HG03457 (cell line): ENCODE measurements at regions not wholly inside any gene's neighbourhood (a gene's known extent, or its start where the extent isn't known, plus 50 kb on each side); places are given as distances from the start of the nearest gene placed in this dataset.

Experiments used
- ATAC-seq: cut with Tn5 transposase; IDR thresholded peaks from one replicate; pipeline ENCODE4 v1.9.1; 2021; ENCODE audit warnings: moderate number of reproducible peaks; ENCODE audit not compliant: unreplicated experiment

DNA sequence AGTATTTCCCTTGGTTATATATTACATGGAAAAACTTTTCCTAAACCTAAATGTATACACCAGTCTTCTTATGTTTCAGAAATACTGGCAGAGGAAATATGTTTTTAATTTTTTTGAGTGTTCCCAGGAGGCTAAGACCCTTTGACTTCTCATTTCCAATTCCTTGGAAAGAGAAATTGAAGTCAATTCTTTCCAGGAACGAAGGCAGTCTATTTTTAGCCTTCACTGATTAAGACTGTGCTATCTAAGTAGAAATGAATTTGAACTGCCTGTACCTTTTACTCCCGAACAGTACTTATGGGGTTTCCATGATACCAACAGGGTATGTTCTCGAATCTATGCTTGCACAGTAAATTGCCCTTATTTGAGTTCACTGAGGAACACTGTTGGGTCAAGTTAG is 340.3 kb upstream of the CD180 start:
- no peak for ATAC-seq

DNA sequence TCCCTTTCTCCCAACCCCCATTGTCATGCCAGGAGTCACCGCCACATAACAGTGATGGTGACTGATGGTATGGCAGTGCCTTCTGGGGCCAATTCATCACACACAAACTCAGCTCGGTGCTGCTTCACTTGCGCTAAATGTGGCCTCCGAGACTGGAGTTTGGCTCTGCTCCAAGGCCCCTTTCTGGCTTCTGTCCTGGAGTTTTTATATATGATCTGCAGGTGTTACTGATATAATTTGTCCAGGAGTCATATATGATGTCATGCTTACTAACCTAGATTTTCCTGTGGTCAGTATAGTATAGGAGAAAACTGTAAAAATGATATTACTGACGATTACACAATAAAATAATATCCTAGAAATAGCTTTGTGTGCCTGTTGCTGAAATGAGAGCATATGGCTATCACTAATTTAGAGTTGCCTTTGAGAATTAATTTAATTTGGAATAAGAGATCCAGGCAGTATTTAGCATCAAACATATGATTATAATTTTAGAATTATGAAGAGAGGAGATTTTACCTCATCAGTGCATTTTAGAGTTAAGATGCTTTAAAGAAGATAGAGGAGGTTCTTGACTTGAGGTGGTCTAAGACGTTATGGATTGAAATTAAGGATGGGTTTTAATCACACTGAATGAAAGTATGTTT is 334.1 kb upstream of the CD180 start:
- ATAC-seq = no peak

DNA sequence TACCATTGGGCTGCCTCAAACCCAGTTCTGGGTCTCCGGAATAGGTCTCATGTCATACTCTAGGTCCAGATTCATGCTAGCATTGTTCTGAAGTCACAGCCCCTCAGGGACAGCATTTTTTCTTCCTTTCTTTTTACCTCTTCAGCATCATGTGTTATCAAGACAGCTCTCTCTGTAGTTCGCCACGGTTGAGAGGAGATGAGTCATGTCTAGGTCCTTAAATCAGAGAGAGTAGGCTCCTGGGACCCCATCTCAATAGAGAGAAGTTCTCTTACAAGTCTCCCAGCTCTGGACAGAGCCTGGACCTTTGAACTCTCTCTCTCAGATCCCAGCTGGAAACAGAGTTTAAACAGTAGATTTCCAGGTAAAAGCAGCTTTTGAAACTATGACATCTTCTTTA is 332.4 kb upstream of the CD180 start:
- no peak for ATAC-seq

DNA sequence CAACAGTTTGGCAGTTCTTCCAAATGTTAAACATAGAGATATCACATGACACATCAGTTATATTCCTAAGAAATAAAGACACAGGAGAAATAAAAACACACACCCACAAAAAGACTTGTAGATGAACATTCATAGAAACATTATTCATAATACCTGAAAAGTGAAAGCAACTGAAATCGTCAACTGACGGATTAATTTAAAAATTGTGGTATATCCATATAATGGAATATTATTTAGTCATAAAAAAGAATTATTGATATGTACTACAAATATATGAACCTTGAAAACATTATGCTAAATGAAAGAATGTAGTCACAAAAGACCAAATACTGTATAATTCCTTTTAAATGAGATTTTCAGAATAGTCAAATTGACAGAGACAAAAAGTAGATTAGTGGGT is 330.2 kb upstream of the CD180 start:
- no peak for ATAC-seq

DNA sequence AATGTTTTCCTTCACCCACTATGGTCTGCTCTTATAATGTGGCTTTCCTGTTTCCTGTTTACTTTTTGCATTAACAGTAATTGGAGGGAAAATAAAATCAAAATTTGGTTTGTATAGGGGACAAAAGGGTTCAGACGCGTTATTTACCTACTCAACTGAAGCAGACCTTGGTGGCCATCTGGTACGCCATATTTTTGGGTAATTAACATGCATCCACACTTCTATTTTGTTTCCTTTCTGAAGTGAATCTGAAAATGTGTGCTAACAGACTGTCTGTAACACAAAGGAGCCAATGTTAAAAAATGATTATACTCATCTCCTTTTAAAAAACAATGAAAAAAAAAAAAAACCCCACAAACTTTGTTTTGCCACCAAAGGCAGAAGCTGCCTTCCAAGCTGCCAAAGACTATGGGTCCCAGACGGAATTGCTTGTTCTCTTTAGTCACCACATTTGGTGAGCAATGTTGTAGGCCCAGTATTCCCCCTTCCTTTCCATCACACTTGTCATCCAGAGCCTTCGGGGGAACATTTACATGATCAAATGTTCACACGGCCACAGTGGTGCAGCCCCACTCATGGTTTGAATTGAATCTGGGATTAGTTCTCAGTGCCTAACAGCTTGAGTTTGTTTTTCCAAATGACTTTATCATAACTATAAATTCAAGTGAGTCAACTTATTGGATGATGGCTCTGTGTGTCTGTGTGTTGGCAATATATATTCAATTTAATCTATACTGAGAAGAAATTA is 323.7 kb upstream of the CD180 start:
- ATAC-seq = no peak

DNA sequence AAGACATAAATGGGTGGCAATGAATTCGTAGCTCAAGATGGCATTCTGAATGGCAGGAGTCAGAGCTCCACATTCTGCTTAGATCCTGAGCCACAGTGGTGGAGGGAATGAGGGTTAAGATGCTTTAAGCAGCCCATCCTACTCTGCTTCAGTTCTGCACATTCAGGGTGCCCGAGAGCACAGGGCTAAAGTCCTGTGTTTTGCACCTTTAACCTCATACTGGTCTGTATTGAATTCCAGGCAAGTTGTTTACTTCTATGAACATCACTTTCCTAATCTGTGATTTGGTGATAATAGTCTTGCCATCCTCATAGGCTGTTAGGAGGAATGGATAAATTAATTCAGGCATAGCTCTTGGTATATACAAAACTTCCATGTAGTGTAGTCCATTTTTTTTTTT is 321.6 kb upstream of the CD180 start:
- ATAC-seq = no peak

DNA sequence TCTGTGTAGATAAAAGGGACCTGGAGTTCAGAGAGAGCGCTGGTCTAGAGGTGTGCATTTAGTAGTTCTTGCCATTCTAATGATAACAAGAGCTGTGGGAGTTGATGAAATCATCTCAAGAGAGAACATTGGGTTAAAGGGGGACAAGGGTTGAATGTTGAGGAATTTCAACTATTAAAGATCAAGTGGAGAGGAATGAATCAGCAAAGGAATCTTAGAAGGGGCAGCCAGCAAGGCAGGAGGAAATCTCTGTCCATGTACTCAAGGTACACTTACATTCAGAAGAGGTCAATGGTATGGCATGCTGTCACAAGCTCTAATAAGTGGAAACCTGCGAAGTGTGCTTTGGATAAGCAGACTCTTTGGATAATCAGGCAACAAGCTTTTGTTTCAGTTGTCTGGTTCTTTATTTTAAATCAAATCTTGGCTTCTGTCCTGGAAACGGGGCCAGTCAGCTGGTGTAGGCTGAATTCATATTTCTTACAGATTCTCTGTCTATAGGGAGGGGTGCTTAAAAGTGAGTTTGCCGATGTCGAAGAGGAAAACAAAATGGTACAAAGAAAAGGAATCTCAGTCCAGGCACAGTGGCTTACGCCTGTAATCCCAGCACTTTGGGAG is 320.5 kb upstream of the CD180 start:
- ATAC-seq = no peak

DNA sequence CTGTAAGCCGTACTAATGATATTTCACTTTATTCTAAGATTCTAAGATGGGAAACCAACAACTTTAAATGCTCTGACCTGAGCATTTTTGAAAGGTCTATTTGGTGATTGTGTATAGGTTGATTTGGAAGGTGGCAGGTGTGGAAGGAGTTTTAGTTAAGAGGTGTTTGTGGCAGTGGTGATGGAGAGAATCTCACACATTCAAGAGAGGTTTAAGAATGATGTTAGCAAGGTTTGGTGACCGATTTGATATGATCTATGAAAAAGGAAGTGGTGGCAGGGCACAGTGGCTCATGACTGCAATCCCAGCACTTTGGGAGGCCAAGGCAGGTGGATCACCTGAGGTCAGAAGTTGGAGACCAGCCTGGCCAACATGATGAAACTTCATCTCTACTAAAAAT is 319.2 kb upstream of the CD180 start:
- ATAC-seq = no peak

DNA sequence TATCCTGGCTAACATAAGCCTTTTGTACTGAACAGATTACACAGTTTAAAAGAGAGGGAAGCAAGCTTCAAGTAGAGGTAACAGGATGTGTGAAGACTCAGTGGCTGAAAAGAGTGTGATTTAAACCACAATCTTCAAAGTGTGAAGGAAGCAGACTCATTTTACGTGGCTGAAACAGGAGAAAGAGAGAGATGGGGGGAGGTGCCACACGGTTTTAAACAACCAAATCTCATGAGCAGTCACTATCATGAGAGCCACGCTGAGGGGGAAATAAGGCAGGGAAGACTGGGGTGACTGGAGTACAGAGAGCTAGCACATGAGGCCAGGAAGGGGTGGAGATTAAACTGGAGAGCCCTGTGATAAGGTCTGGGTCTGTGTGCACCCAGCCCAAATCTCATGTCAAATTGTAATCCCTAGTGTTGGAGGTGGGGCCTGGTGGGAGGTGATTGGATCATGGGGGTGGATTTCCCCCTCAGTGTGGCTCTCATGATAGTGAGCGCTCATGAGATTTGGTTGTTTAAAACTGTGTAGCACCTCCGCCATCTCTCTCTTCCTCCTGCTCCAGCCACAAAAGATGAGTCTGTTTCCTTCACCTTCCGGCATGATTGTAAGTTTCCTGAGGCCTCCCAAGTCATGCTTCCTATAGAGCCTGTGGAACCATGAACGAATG is 318.6 kb upstream of the CD180 start:
- ATAC-seq = no peak

DNA sequence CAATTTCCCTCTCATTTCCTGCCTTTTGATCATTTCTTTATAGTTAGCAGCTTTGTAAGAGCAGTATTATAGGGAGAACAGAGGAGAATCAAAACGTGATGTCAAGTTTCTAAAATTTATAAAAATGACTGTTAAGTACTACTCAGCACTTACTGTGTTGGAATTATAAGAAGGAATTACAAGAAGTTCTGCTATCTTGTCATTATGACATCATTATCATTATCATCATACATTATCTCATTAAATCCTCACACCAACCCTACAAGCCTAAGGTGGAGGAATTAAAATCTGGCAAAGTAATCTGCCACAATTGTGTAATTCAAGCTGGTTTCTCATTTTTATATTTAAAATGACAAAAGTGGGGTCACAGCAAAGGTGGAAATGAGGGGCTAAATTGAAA is 316.2 kb upstream of the CD180 start:
- no peak for ATAC-seq

DNA sequence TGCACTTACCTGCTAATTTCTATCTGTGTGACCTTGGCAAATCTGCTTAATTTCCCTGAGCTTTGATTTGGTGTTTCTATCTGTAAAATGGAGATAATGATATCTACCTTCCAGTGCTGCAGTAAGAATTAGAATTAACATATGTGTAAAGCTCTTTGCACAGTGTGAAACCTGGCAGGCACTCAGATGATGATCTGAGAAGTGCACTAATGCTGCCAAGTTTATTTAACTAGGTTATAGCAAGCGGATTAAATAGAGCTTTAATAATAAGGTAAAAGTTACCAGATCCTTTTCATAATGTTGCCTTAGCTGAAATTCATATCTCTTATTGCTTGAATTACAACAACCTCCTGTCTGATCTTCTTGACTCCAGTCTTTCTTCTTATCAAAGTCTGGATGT is 315.3 kb upstream of the CD180 start:
- ATAC-seq = no peak

DNA sequence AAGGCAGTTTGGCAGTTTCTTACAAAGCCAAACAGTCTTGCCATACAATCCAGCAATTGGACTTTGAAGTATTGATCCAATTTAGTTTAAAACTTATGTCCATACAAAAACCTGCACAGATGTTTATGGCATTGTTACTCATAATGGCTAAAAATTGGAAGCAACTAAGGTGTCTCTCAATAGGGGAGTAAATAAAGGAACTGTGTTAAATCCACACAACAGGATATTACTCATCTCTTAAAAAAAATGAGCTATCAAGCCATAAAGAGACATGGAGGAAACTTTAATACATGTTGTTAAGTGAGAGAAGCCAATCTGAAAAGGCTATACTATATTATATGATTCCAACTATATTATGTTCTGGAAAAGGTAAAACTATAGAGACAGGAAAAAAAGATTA is 313.6 kb upstream of the CD180 start:
- no peak for ATAC-seq

DNA sequence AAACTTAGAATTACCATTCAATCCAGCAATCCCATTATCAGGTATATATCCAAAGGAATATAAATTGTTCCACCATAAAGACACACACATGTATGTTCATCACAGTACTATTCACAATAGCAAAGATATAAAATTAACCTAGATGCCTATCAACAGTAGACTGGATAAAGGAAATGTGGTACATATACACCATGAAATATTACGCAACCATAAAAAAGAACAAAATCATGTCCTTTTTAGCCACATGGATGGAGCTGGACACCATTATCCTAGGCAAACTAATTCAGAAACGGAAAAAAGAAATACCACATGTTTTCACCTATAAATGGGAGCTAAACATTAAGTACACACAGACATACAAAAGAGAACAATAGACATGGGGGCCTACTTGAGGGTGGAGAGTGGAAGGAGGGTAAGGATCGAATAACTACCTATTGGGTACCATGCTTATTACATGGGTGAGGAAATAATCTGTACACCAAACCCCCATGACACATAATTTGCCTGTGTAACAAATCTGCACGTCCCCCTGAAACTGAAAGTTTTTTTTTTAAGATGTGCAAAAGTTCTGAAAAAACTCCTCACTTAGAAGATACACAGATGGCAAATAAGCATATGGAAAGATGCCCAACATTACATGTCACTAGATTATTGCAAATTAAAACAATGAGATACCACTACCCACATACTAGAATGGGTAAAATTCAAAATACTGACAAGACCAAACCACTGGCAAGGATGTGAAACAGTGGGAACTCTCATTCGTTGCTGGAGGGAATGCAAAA is 313.0 kb upstream of the CD180 start:
- no peak for ATAC-seq

DNA sequence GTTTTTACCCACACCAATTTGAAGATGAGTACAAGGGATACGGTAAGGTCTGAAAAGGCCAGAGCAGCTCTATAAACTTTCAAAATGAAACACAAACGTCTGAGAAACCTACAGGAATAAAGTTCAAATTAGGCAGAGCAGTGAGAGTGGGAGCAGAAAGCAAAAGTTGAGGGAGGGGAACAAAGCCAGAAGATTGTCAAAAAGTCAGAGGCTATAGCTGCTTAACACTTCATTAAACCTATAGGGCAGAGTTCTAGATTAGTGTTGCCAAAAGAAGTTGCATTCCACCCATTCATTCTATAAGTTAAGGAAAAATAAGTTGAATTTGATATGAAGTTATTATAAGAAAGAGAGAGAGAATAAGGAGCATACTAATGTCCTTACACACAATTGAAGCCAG is 309.6 kb upstream of the CD180 start:
- ATAC-seq = no peak

DNA sequence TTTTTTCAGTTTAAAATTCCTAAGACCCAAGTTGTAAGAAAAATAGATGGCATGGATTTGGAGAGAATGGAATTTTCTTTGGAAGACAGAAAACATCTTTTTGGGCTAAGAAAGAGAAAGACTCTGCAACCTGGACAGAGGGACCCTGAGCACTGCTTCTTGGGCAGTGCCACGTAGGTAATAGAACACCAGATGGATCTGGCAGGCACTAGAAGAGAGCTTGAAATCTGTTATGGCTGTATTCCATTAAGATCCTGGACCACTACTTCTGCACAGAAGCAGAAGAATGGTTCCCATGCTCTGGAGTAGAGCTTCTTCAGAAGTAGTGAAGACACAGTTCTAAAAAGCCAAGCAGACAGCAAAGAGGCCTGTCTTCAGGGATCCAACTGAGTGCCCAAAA is 306.4 kb upstream of the CD180 start:
- no peak for ATAC-seq

DNA sequence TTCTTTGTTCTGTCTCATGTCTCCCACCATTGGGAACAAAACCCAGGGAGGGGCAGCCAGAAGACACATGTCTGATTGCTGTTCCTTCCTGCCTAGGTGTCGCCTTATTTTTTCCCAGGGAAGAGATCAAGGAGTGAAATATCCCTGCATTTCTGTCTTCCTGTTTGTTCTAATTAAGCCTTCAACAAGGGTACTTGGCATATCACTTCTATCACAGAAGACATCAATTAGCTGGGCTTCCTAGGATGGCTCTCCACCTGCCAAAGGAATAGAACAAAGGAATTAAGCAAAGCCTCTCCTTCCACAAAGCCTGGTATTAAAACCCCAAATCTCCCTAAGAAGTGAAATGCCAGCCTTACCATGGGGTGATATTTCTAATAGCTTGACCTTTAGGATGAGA is 299.5 kb upstream of the CD180 start:
- no peak for ATAC-seq

DNA sequence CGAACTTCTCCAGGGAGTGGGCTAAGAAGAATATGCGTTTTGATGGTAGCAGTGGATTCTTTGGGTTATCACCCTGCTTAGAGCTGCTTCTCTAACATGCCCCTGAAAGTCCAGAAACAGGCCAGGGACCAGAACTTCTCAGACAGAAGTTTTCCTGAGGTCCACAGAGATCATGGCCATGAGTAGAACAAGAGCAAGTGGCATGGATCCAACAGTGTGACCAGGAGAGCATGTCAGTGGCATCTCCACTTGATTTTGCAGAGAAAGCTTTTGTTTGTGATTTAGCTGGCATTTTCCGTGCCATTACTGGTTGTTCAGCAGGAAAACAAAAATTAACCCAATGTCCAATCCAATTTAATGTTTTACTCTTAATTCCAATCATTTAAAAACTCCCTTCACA is 298.5 kb upstream of the CD180 start:
- no peak for ATAC-seq

DNA sequence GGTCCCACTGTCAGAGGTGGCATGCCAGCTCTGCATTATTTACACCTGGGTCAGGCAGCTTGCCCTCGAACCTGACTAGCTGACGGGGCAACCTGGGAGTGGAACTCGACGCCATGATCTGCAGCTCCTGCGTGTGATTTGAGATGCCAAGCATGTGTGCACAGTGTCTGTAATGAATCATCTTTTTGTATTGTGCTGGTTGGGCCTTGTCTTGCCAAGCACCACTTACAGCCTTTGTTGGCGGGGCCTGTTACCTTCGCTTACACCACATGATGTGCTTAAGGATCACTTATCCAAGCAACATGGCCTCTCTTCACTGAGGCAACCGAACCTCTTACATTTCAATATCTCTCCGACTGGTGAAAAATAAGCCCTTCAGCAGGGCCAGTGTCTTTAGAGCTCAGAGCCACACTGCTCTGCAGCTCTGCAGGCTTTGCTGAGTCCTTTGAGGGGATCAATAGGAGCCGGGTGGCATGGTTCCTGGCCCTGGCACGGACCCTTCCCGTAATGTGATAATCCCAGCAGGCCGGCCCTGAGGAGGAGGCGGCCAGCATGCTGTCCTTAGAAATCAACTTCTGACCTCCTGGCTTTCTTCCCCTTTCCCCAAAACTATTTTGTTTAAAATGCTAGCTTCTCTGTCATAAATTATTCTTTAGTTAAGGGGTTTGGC is 297.7 kb upstream of the CD180 start:
- ATAC-seq = no peak

DNA sequence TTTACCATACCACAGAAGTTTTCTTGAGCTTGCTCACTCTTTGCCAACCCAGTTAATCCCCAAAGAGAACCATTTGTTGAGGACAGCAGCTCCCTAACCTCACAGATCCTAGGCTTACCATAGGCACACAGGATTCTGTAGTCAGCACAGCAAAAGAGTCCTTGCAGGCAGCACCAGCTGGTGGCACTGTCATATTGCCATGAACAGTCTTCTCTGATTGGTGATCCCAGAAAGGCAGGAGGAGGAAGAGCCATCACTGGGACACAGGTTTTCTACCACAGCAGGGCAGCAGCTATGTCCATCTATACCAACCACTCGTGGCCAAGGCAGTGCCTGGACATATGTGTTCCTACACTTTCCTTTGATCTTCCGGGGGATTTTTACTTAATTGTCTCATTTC is 297.1 kb upstream of the CD180 start:
- no peak for ATAC-seq

DNA sequence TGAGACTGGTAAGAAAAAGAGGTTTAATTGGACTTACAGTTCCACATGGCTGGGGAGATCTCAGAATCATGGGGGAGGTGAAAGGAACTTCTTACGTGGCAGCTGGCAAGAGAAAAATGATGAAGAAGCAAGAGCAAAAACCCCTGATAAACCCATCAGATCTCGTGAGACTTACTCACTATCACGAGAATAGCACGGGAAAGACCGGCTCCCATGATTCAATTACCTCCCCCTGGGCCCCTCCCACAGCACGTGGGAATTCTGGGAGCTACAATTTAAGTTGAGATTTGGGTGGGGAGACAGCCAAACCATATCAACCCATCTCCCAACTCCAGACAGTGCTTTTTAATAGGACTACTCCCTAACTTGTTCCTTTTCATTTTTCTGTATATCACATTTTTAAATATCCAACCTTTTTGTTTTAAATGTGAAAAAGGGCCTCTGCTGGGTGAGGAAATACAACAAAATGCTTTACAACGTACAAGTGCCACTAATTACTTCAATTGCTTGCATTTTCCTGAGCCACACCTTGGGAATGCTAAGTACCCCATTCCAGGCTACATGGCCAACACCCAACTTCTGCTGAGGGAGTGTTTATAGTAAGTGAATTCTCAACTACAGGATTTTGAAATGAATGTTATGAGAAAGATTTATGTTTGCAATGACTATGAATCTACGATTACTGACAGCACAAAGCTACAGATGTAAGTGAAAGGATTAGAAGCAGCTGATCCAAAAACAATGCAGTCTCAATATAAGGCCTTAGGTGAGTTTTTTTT is 294.1 kb upstream of the CD180 start:
- no peak for ATAC-seq
